PC-9 (cell line): ENCODE measurements at regions not wholly inside any gene's neighbourhood (a gene's known extent, or its start where the extent isn't known, plus 50 kb on each side); places are given as distances from the start of the nearest gene placed in this dataset.

ENCODE experiments used
- BruUV-seq: library from RNA; stranded (reverse); fragments of 400-500 nt; replicated peaks from 2 replicates; lab custom pipeline; 2021; lab: Mats Ljungman, UMichigan
- CTCF ChIA-PET: fragments of 300-600 bp; sonication (Branson Sonifier 250); formaldehyde crosslinking; loops from one replicate; lab custom pipeline; 2022; ENCODE audit warnings: antibody characterized with exemption; lab: Charles Lee
- POLR2A ChIA-PET: fragments of 300-600 bp; sonication (Branson Sonifier 250); formaldehyde crosslinking; loops from one replicate; lab custom pipeline; 2022; ENCODE audit warnings: antibody characterized with exemption; ENCODE audit not compliant: unreplicated experiment; lab: Charles Lee
- DNase-seq, 2 experiments: peaks; one replicate each; pipeline versions ENCODE4 v3.0.0 to v3.0.0-alpha.2; 2015 to 2022; ENCODE audit warnings: mixed read lengths in 1 of 2
- H2AFZ ChIP-seq: fragments of 200-600 bp; sonication (generic); 2 replicates; pipeline ENCODE4 v1.8.1; 2017; ENCODE audit warnings: antibody characterized with exemption
- H3F3A ChIP-seq: fragments of 200-600 bp; sonication (generic); 2 replicates; pipeline ENCODE4 v1.8.1; 2017; ENCODE audit warnings: antibody characterized with exemption, mild to moderate bottlenecking, low read depth; ENCODE audit not compliant: insufficient read depth
- H3K27ac ChIP-seq: fragments of 200-600 bp; sonication (generic); 2 replicates; pipeline ENCODE4 v1.6.1; 2016; ENCODE audit warnings: mixed run types
- H3K27me3 ChIP-seq: fragments of 200-600 bp; sonication (generic); 2 replicates; pipeline ENCODE4 v1.6.1; 2016; ENCODE audit warnings: low read depth, mixed run types; ENCODE audit not compliant: insufficient read depth
- H3K36me3 ChIP-seq: fragments of 200-600 bp; sonication (generic); 2 replicates; pipeline ENCODE4 v1.6.1; 2016; ENCODE audit warnings: low read depth, mixed run types
- H3K4me1 ChIP-seq: fragments of 200-600 bp; sonication (generic); replicated peaks from 2 replicates; pipeline ENCODE4 v1.6.1; 2016; ENCODE audit warnings: mixed run types; ENCODE audit not compliant: insufficient read depth
- H3K4me2 ChIP-seq: fragments of 200-600 bp; sonication (generic); 2 replicates; pipeline ENCODE4 v1.6.1; 2017; ENCODE audit warnings: mixed run types
- H3K4me3 ChIP-seq: fragments of 200-600 bp; sonication (generic); 2 replicates; pipeline ENCODE4 v1.6.1; 2016; ENCODE audit warnings: mixed run types
- H3K79me2 ChIP-seq: fragments of 200-600 bp; sonication (generic); 2 replicates; pipeline ENCODE4 v1.6.1; 2017; ENCODE audit warnings: low read depth, mixed run types
- H3K9me2 ChIP-seq: fragments of 200-600 bp; sonication (generic); 2 replicates; pipeline ENCODE4 v1.8.1; 2017; ENCODE audit warnings: mild to moderate bottlenecking; ENCODE audit not compliant: insufficient read depth
- H3K9me3 ChIP-seq: fragments of 200-600 bp; sonication (generic); 2 replicates; pipeline ENCODE4 v1.8.1; 2016; ENCODE audit warnings: low read depth; ENCODE audit not compliant: insufficient read depth
- H4K20me1 ChIP-seq: fragments of 200-600 bp; sonication (generic); 2 replicates; pipeline ENCODE4 v1.8.1; 2017; ENCODE audit not compliant: insufficient read depth
- CTCF ChIP-seq: fragments of 200-600 bp; sonication (generic); conservative IDR thresholded peaks from 2 replicates; pipeline ENCODE4 v1.6.1; 2017; ENCODE audit warnings: mixed run types, antibody characterized with exemption, mild to moderate bottlenecking, moderate library complexity
- EZH2 ChIP-seq: fragments of 200-600 bp; sonication (generic); IDR thresholded peaks from 2 replicates; pipeline ENCODE4 v1.8.0; 2017; ENCODE audit warnings: antibody characterized with exemption, low read depth
- intact Hi-C: fragments of 100-400 bp; cut with micrococcal nuclease; formaldehyde crosslinking; loops from one replicate; pipeline ENCODE4 v1.10.0; 2022; ENCODE audit not compliant: unreplicated experiment

- CTCF ChIA-PET = no interaction called here
- Histone ChIP-seq H3K79me2 (no peaks in the 10 kb centered on the region), H2AFZ (no peak overlapping the region), H3K9me2 (no peaks in the 10 kb centered on the region), H3K4me2 (no peak overlapping the region), H3K27ac (no peak overlapping the region), H3K9me3 (no peaks in the 10 kb centered on the region), H3K4me3 (no peak overlapping the region), H3K27me3 (no peaks in the 10 kb centered on the region), H4K20me1 (no peaks in the 10 kb centered on the region), H3K4me1 (no peaks in the 10 kb centered on the region), H3K36me3 (no peaks in the 10 kb centered on the region), H3F3A (no peaks in the 10 kb centered on the region)
- intact Hi-C loops = no loop called here
- DNase-seq = no peak
- no TSS peak for BruUV-seq
- POLR2A ChIA-PET = no interaction called here
- no peak for TF ChIP-seq EZH2
- TF ChIP-seq CTCF = no peak
These were observed 250.4 kb upstream of the SEL1L start for GRCh38 chr14:81784084-81784483.

GRCh38 chr14:81797315-81797714, 263.7 kb upstream of the SEL1L start:
- ChIA-PET POLR2A (no interaction called here), CTCF (no interaction called here)
- no peak overlapping the region for H3K4me2 ChIP-seq
- TF ChIP-seq CTCF (no peak), EZH2 (no peak)
- no peak for DNase-seq
- H3K9me2 ChIP-seq = no peaks in the 10 kb centered on the region
- H3F3A ChIP-seq = no peaks in the 10 kb centered on the region
- no peaks in the 10 kb centered on the region for H3K27me3 ChIP-seq
- H4K20me1 ChIP-seq = no peaks in the 10 kb centered on the region
- BruUV-seq = no TSS peak
- H3K9me3 ChIP-seq = no peaks in the 10 kb centered on the region
- no peaks in the 10 kb centered on the region for H3K79me2 ChIP-seq
- no peaks in the 10 kb centered on the region for H3K4me1 ChIP-seq
- intact Hi-C loops = no loop called here
- no peaks in the 10 kb centered on the region for H3K36me3 ChIP-seq
- H2AFZ ChIP-seq = no peak overlapping the region
- no peak overlapping the region for H3K27ac ChIP-seq
- H3K4me3 ChIP-seq = no peak overlapping the region

- intact Hi-C loops = no loop called here
- H3K9me3 ChIP-seq = no peaks in the 10 kb centered on the region
- no peaks in the 10 kb centered on the region for H4K20me1 ChIP-seq
- POLR2A ChIA-PET = no interaction called here
- no peaks in the 10 kb centered on the region for H3K79me2 ChIP-seq
- H3K4me3 ChIP-seq = no peak overlapping the region
- DNase-seq = no peak
- H3K36me3 ChIP-seq = no peaks in the 10 kb centered on the region
- H3K27ac ChIP-seq = no peak overlapping the region
- no peaks in the 10 kb centered on the region for H3K27me3 ChIP-seq
- no peaks in the 10 kb centered on the region for H3K4me1 ChIP-seq
- CTCF ChIA-PET = no interaction called here
- TF ChIP-seq EZH2 (no peak), CTCF (no peak)
- no peaks in the 10 kb centered on the region for H3K9me2 ChIP-seq
- H2AFZ ChIP-seq = no peak overlapping the region
- no peak overlapping the region for H3K4me2 ChIP-seq
- no TSS peak for BruUV-seq
- no peaks in the 10 kb centered on the region for H3F3A ChIP-seq
These were observed 268.3 kb upstream of the SEL1L start for GRCh38 chr14:81801921-81802320.
